ENCODE measurements at regions not wholly inside any gene's neighbourhood (a gene's known extent, or its start where the extent isn't known, plus 50 kb on each side); places are given as distances from the start of the nearest gene placed in this dataset.

DNA sequence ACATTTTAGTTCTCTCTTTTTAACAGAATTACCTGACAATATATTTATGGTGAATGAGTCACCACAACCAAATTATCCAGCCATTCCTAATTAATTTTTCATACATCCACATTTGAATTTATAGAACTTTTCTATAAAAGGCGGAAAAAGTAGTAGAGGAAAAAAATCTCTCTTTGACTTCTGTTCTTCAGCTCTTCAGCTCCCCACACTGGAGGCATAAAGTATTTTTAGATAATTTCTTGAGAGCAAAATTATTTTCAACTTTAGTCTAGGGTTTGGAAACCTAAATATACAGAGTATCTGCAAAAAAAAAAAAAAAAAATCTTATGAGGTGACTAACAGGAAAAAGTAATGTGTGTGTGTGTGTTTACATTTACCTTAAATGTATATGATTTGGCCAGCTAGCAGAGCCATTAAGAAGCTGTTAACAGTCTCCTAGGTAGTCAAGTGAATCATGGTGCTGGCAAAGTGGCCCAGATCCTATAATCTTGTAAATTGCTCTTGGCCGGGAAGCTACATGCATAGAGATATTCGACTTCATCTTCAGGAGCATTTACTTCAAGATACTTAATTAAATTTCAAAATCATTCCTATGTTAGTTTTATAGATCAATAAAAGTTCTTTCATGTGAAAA, 383.1 kb upstream of the STEAP1 start:
- peaks cover 1% of the 10 kb centered on the region for H3K27me3 Mint-ChIP-seq
- no peaks in the 10 kb centered on the region for H3K4me1 Mint-ChIP-seq (ENCODE audit: low read depth)
- no peaks in the 10 kb centered on the region for H3K9me3 Mint-ChIP-seq (ENCODE audit: low read depth)
- H3K36me3 Mint-ChIP-seq, result no peaks in the 10 kb centered on the region
- no peak overlapping the region for H3K4me3 Mint-ChIP-seq
- H3K27ac Mint-ChIP-seq, result no peak overlapping the region

DNA sequence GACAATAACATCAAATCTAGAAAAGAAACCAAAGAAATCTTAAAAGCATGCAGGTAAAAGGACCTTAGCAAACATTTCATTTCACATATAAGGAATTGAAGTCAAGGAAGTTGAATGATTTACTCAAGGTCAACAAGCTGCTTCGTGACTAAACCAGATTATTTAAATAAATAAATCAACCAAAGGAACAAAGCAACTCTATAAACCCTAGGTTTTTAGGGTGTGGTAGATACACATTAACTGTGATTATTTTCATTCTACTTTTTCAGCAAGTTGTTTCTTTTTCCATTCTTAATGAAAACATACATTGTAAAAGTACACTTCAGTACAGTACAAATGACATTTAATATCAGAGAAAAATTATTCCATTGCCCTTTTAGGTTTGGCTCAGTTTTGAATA, 382.0 kb upstream of the STEAP1 start:
- Mint-ChIP-seq H3K27me3 (peaks cover 1% of the 10 kb centered on the region), H3K4me1 (ENCODE audit: low read depth) (no peaks in the 10 kb centered on the region), H3K4me3 (no peak overlapping the region), H3K36me3 (no peaks in the 10 kb centered on the region), H3K27ac (no peak overlapping the region), H3K9me3 (ENCODE audit: low read depth) (no peaks in the 10 kb centered on the region)

DNA sequence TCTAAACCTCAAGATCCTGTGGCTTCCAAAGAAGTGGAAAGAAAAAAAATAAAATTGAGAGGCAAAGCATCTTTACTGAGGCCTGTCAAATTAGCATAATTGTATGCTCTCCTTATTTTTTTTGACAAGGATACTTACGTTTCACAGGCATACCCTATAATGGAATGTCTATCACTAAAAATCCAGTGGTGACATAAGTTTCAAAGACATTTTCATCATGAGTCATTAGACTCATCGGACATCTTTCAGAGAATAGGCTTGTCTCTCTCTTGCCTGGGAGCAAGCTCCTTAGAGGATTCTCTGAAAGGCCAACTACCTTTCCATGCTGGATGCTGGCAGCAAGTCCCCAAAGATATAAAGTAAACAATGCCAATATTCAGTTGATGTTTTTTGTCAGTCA, 380.7 kb upstream of the STEAP1 start:
- no peak overlapping the region for H3K27ac Mint-ChIP-seq
- H3K4me3 Mint-ChIP-seq, result no peak overlapping the region
- no peaks in the 10 kb centered on the region for H3K9me3 Mint-ChIP-seq (ENCODE audit: low read depth)
- peaks cover 1% of the 10 kb centered on the region for H3K27me3 Mint-ChIP-seq
- H3K36me3 Mint-ChIP-seq, result no peaks in the 10 kb centered on the region
- H3K4me1 Mint-ChIP-seq (ENCODE audit: low read depth), result no peaks in the 10 kb centered on the region

DNA sequence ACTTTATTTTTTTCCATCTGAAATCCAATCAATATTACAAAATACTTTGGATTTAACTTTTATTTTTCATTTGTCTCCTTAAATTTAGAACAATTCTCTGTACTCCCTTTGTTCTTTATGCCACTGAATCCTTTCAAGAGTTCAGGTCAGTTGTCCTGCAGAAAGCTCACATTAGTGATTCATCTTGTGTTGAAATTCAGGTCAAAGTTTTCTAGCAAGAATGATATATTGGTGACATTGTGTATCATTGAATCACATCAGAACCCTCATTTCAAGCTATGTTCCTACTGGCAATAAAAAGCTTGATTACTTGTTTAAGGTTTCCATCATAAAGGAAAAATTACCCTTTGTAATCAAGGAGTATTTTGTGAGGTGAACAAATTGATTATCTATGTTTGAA, 378.8 kb upstream of the STEAP1 start:
- no peaks in the 10 kb centered on the region for H3K36me3 Mint-ChIP-seq
- H3K9me3 Mint-ChIP-seq (ENCODE audit: low read depth), result no peaks in the 10 kb centered on the region
- no peak overlapping the region for H3K4me3 Mint-ChIP-seq
- H3K27me3 Mint-ChIP-seq, result peaks cover 1% of the 10 kb centered on the region
- H3K27ac Mint-ChIP-seq, result no peak overlapping the region
- H3K4me1 Mint-ChIP-seq (ENCODE audit: low read depth), result no peaks in the 10 kb centered on the region

DNA sequence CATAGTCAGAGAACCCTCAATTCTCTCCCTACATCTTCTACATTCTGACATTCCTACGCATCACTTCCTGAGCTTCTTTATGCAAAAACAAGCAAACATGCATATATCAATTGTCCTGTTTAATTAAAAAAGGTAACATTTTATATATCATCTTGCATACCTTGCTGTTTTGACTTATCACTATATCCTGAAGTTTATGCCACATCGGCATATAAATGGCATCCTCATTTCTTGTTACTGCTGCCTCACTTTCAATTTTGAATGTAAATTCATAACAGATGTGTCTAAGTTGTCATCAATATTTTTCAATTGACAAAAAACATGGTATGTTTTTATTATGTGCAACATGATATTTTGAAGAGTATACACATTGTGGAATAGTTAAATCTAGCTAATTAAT, 377.3 kb upstream of the STEAP1 start:
- Mint-ChIP-seq H3K4me3 (no peak overlapping the region), H3K27ac (no peak overlapping the region), H3K27me3 (peaks cover 1% of the 10 kb centered on the region), H3K4me1 (ENCODE audit: low read depth) (no peaks in the 10 kb centered on the region), H3K36me3 (no peaks in the 10 kb centered on the region), H3K9me3 (ENCODE audit: low read depth) (no peaks in the 10 kb centered on the region)

DNA sequence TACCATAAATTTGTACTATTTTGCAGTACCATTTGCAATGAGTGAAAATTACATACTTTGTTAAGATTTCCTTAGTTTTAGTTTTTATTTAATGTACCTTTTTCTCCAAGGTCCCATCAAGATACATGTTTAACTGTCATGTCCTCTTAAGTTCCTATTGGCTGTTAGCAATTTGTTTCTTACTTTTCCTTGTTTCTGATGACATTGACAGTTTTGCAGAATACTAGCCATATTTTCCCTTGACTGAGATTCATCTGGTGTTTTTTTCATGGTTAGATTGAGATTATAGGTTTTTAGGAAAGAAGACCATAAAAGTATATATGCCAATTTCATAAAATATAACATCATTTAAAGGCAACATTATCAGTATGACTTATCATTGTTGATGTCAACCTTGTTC, 376.8 kb upstream of the STEAP1 start:
- Mint-ChIP-seq H3K4me3 (no peak overlapping the region), H3K27ac (no peak overlapping the region), H3K4me1 (ENCODE audit: low read depth) (no peaks in the 10 kb centered on the region), H3K9me3 (ENCODE audit: low read depth) (no peaks in the 10 kb centered on the region), H3K36me3 (no peaks in the 10 kb centered on the region), H3K27me3 (peaks cover 1% of the 10 kb centered on the region)

DNA sequence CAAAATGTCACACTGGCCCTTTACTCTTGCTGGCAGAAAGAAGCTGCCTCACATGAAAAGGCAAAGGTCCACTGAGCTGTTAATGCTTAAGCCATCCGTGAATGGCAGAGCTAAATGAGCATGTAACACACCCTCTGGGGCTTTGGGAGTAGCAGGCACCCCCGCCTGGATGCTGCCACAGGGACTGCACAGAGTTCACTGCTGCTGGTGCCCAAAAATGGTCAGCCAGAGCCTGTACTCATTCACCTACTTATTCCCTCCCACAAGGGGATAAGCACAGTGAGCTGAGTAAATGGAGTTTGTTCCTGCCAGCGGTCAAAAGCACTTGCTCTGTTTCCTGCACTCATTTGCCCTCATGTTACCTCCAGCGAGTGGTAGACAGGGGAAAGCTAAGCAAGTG, 374.0 kb upstream of the STEAP1 start:
- Mint-ChIP-seq H3K27ac (no peak overlapping the region), H3K4me1 (ENCODE audit: low read depth) (no peaks in the 10 kb centered on the region), H3K4me3 (no peak overlapping the region), H3K27me3 (no peaks in the 10 kb centered on the region), H3K36me3 (no peaks in the 10 kb centered on the region), H3K9me3 (ENCODE audit: low read depth) (no peaks in the 10 kb centered on the region)

DNA sequence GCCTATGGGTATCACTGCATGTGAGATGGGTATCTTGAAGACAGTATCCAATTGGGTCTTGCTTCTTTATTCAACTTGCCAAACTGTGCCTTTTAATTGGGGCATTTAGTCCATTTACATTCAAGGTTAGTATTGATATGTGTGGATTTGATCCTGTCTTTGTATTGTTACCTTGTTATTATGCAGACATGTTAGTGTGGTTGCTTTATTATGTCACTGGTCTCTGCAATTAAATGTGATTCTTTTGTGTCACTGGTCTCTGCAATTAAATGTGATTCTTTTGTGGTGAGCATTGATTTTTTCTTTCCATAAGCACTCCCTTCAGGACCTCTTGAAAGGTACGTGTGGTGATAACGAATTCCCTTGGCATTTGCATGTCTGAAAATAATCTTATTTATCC, 357.8 kb upstream of the STEAP1 start:
- H3K9me3 Mint-ChIP-seq (ENCODE audit: low read depth), result no peaks in the 10 kb centered on the region

DNA sequence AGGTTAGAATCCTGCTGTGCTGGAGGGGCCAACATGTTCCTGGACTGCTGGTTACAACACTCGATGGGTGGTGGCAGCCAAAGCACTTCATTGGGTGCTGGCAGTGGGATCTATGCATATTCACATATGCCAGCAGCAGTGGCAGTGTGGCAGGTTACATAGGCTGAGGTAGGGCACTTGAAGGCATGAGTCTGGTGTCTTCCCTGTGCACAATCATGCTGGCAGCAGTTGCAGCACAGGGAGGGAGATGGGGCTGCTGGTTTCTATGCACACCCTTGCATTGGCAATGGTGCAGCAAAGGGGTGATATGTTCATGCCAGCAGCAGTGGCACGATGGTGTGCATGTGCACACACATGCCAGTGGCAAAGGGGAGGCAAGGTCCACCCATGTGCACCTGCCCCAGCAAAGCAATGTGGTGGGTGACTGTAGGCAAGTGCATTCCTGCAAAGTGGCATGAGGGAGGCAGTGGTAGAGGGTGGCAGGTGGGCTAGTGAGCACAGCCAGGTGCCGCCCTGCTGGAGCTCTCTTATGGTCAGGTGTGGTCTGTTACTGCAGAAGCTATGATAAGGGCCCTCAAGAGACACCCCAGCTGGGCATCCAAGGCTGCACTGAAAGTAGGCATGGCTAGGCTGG, 356.2 kb upstream of the STEAP1 start:
- Mint-ChIP-seq H3K36me3 (no peaks in the 10 kb centered on the region), H3K4me3 (no peak overlapping the region), H3K9me3 (ENCODE audit: low read depth) (peaks cover 4% of the 10 kb centered on the region), H3K4me1 (ENCODE audit: low read depth) (no peaks in the 10 kb centered on the region), H3K27ac (no peak overlapping the region), H3K27me3 (peaks cover 1% of the 10 kb centered on the region)

More for the DNA sequence above, 357.8 kb upstream of the STEAP1 start:
- Mint-ChIP-seq H3K27me3 (peaks cover 1% of the 10 kb centered on the region), H3K36me3 (no peaks in the 10 kb centered on the region), H3K4me3 (no peak overlapping the region), H3K27ac (no peak overlapping the region), H3K4me1 (ENCODE audit: low read depth) (no peaks in the 10 kb centered on the region)

DNA sequence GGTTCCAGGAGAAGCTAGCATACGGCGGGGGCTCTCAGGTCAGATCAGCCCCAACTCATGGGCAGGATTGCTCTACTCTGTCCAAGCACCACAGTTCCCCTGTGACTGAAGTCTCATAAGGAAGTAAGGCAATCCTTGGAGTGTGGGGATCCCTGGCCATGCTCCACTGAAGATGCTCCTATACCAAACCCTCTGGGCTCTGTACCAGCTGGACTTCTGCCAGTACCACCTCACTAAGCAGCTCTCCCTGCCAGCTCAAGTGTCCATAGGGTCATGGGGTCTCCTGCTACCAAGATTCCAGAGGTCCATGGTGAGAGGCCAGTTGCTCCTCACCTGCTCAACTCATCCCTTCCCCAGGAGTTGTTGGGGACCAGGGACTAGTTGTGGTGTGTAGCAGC, 355.7 kb upstream of the STEAP1 start:
- H3K4me1 Mint-ChIP-seq (ENCODE audit: low read depth), result no peaks in the 10 kb centered on the region
- no peak overlapping the region for H3K27ac Mint-ChIP-seq
- no peak overlapping the region for H3K4me3 Mint-ChIP-seq
- H3K36me3 Mint-ChIP-seq, result no peaks in the 10 kb centered on the region
- peaks cover 1% of the 10 kb centered on the region for H3K27me3 Mint-ChIP-seq
- peaks cover 5% of the 10 kb centered on the region for H3K9me3 Mint-ChIP-seq (ENCODE audit: low read depth)

DNA sequence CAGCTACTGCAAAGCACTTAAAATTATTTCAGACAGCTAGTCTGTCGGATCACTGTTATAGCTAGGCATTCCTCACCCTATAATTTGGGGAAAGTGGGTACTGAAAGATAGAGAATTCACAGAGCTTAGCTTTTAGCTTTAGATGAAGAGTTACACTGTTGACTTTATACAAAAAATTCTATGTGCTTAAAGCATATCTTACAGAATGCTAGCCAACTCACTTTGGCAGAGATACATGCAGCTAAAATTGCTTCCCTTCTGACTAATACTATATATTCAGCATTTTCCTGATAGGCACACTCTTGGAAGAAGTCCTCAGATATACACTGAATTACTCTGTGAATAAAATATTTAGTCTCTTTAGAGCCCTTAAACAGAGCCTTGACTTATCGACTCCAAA, 353.5 kb upstream of the STEAP1 start:
- Mint-ChIP-seq H3K4me3 (no peak overlapping the region), H3K27me3 (no peaks in the 10 kb centered on the region), H3K4me1 (ENCODE audit: low read depth) (no peaks in the 10 kb centered on the region), H3K36me3 (no peaks in the 10 kb centered on the region), H3K9me3 (ENCODE audit: low read depth) (peaks cover 5% of the 10 kb centered on the region), H3K27ac (no peak overlapping the region)

DNA sequence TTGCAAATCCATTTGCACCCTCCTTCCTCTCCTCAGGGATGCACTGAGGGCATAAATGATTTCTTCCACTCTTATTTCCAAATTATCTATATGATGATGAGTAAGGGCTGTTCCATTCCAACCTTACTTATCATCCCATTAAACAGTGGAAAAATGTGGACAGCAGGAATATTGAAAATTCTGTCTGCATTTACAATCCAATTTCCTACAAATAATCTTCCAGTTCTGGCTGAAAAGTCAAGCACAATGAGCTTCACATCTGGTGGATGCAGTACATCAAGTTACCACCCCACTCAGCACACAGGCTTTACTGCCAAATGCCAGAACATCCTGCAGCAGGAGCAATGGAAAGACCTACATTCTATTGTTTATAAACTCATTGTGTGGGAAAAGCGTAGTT, 345.0 kb upstream of the STEAP1 start:
- H3K27ac Mint-ChIP-seq, result no peak overlapping the region

DNA sequence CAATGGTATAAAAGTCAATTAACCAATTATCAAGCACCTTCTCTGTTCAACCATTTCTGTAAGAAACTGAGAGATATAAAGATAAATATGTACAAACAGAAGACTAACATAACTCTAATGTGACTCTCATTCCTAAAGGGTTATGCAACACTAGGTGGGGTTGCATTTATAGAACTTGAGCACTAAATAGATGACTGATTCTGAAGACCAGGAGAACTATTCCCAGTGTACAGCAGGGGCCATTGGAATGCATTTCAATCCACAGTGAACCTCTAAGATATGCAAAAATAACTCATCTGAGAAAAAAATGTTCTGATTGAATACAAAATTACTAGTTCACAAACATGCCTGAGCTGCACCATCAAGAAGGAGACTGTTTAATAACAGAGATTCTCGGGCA, 341.2 kb upstream of the STEAP1 start:
- H3K4me3 Mint-ChIP-seq, result no peak overlapping the region
- H3K36me3 Mint-ChIP-seq, result no peaks in the 10 kb centered on the region
- H3K4me1 Mint-ChIP-seq (ENCODE audit: low read depth), result no peaks in the 10 kb centered on the region
- H3K27me3 Mint-ChIP-seq, result peaks cover 2% of the 10 kb centered on the region
- no peaks in the 10 kb centered on the region for H3K9me3 Mint-ChIP-seq (ENCODE audit: low read depth)
- H3K27ac Mint-ChIP-seq, result no peak overlapping the region

More for the DNA sequence above, 345.0 kb upstream of the STEAP1 start:
- H3K36me3 Mint-ChIP-seq, result no peaks in the 10 kb centered on the region
- H3K9me3 Mint-ChIP-seq (ENCODE audit: low read depth), result peaks cover 9% of the 10 kb centered on the region
- H3K4me3 Mint-ChIP-seq, result no peak overlapping the region
- no peaks in the 10 kb centered on the region for H3K4me1 Mint-ChIP-seq (ENCODE audit: low read depth)
- H3K27me3 Mint-ChIP-seq, result peaks cover 2% of the 10 kb centered on the region

DNA sequence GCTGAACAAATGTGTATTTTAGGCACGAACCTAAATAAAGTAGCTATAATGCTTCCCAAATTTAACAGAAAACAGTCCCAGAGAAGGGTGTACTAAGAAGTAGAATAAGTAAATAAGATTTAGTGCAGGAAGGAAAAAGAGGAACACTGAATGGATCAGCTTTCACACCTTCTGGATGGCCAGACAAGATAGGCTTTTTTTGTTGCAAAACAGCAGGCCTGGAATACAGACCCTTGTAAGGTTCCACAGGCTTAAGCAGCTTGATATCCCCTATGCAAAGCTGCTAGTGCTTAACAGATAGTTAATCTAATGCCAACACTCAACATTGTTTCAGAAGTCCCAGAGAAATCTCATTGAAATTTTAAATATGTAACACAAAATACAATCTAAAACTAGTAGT, 328.1 kb upstream of the STEAP1 start:
- Mint-ChIP-seq H3K4me3 (no peak overlapping the region), H3K36me3 (no peaks in the 10 kb centered on the region), H3K4me1 (ENCODE audit: low read depth) (no peaks in the 10 kb centered on the region), H3K9me3 (ENCODE audit: low read depth) (no peaks in the 10 kb centered on the region), H3K27me3 (peaks cover 1% of the 10 kb centered on the region), H3K27ac (no peak overlapping the region)

DNA sequence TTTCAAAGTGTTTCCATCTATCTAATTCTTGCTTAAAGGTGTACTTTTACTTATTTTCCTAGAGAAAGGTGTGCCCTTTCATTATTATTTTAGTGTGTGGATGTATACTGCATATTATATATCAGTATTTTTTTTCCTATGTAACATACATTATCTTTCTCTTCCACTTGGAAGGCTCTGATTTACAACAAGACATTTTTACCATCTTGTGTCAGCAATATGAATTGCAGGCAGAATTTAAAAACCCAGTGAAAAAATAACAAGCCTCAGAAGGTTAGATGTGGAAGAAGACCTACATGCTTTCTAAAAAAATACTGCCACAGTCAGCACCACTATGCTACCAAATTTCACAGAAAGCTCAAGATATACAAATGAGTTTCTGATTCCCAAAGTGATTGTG, 327.7 kb upstream of the STEAP1 start:
- Mint-ChIP-seq H3K27me3 (peaks cover 1% of the 10 kb centered on the region), H3K9me3 (ENCODE audit: low read depth) (no peaks in the 10 kb centered on the region), H3K36me3 (no peaks in the 10 kb centered on the region), H3K4me3 (no peak overlapping the region), H3K4me1 (ENCODE audit: low read depth) (no peaks in the 10 kb centered on the region), H3K27ac (no peak overlapping the region)

DNA sequence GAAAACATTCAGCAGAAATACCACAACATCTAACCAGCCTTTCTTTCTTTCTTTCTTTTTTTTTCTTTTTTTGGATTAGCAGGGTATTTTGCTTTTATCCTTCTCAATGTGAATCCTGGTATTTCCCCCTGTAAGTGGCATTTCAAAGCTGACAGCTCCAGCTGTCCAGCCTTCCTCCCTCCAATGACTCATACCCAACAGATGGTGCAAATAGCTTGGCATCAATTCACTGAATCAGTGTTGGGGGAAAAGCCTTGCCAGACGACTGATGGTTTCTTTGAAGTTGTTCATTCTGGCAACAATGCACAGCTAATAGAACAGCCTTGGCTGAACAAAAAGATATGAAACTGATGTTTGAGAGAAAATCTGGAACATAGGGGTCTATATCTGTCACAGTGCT, 316.8 kb upstream of the STEAP1 start:
- H3K27me3 Mint-ChIP-seq, result no peaks in the 10 kb centered on the region
- no peaks in the 10 kb centered on the region for H3K9me3 Mint-ChIP-seq (ENCODE audit: low read depth)
- H3K36me3 Mint-ChIP-seq, result no peaks in the 10 kb centered on the region
- H3K4me1 Mint-ChIP-seq (ENCODE audit: low read depth), result peaks cover 4% of the 10 kb centered on the region
- H3K4me3 Mint-ChIP-seq, result no peak overlapping the region
- no peak overlapping the region for H3K27ac Mint-ChIP-seq
